GM19193 (cell line): ENCODE measurements at regions not wholly inside any gene's neighbourhood (a gene's known extent, or its start where the extent isn't known, plus 50 kb on each side); places are given as distances from the start of the nearest gene placed in this dataset.

Experiments
- POLR2A ChIP-seq: IDR thresholded peaks from 4 replicates; pipeline ENCODE4 v1.6.1; 2011; ENCODE audit not compliant: insufficient read depth, insufficient read length; ENCODE audit errors: extremely low read depth

- TF ChIP-seq POLR2A, result no peak
These were observed 53.4 kb upstream of the PRKACB start for GRCh38 chr1:84090447-84091245.

- TF ChIP-seq POLR2A, result no peak
These were observed 54.2 kb upstream of the PRKACB start for GRCh38 chr1:84089867-84090266.

- no peak for TF ChIP-seq POLR2A
These were observed 54.6 kb upstream of the PRKACB start for GRCh38 chr1:84089465-84089864.

GRCh38 chr1:84086616-84087015 lies 57.5 kb upstream of the PRKACB start:
- TF ChIP-seq POLR2A, result no peak

- TF ChIP-seq POLR2A, result no peak
These were observed 57.9 kb upstream of the PRKACB start for GRCh38 chr1:84086189-84086588.

- no peak for TF ChIP-seq POLR2A
These were observed 60.8 kb upstream of the PRKACB start for GRCh38 chr1:84083307-84083706.

- no peak for TF ChIP-seq POLR2A
These were observed 65.2 kb upstream of the PRKACB start for GRCh38 chr1:84078842-84079202.

GRCh38 chr1:84078108-84078841 lies 65.8 kb upstream of the PRKACB start:
- no peak for TF ChIP-seq POLR2A

- TF ChIP-seq POLR2A, result peak; percentile 64
These were observed 66.5 kb upstream of the PRKACB start for GRCh38 chr1:84077476-84078107.

GRCh38 chr1:84073266-84073665 lies 70.8 kb upstream of the PRKACB start:
- no peak for TF ChIP-seq POLR2A

GRCh38 chr1:84069236-84069845 lies 70.4 kb upstream of the TTLL7 start:
- no peak for TF ChIP-seq POLR2A

GRCh38 chr1:84062496-84062895 lies 63.6 kb upstream of the TTLL7 start:
- TF ChIP-seq POLR2A, result no peak

- no peak for TF ChIP-seq POLR2A
These were observed 62.4 kb upstream of the TTLL7 start for GRCh38 chr1:84061336-84061735.

GRCh38 chr1:84060781-84061180 lies 61.8 kb upstream of the TTLL7 start:
- no peak for TF ChIP-seq POLR2A

GRCh38 chr1:84048820-84049219 lies 49.9 kb upstream of the TTLL7 start:
- TF ChIP-seq POLR2A, result no peak
